Upper lobe of left lung (tissue), 6 donors: ENCODE measurements at regions not wholly inside any gene's neighbourhood (a gene's known extent, or its start where the extent isn't known, plus 50 kb on each side); places are given as distances from the start of the nearest gene placed in this dataset.

ENCODE experiments used
- ATAC-seq, 2 donors: fragments of 200-7000 bp; cut with Tn5 transposase; one replicate each; pipeline ENCODE4 v1.9.1; 2022; ENCODE audit warnings: mild to moderate bottlenecking in 2 of 2, moderate library complexity in 2 of 2; ENCODE audit not compliant: low FRiP score in 2 of 2
- DNase-seq, 2 donors: peaks; one replicate each; pipeline ENCODE4 v3.0.0-alpha.2; 2019 to 2020
- H3K27ac ChIP-seq, 4 donors: fragments of 200-600 bp; sonication (generic); one replicate each; pipeline ENCODE4 v1.5.1; 2016 to 2019
- H3K27me3 ChIP-seq, 4 donors: fragments of 200-600 bp; sonication (generic); one replicate each; pipeline ENCODE4 v1.5.1; 2017 to 2019
- H3K36me3 ChIP-seq, 4 donors: fragments of 200-600 bp; sonication (generic); one replicate each; pipeline ENCODE4 v1.5.1; 2016 to 2019
- H3K4me1 ChIP-seq, 4 donors: fragments of 200-600 bp; sonication (generic); one replicate each; pipeline ENCODE4 v1.5.1; 2018 to 2019
- H3K4me3 ChIP-seq, 4 donors: fragments of 200-600 bp; sonication (generic); one replicate each; pipeline ENCODE4 v1.5.1; 2017 to 2019; ENCODE audit warnings: mild to moderate bottlenecking in 2 of 4, moderate library complexity in 1 of 4
- H3K9me3 ChIP-seq, 4 donors: fragments of 200-600 bp; sonication (generic); one replicate each; pipeline ENCODE4 v1.5.1; 2018 to 2019
- CTCF ChIP-seq, 6 experiments: fragments of 450-650 bp in 4 of 6; fragments of 200-600 bp in 2 of 6; sonication (generic) in 2 of 6; IDR thresholded peaks; one replicate each; pipeline ENCODE4 v1.5.1; 2016 to 2019; ENCODE audit warnings: antibody characterized with exemption in 6 of 6
- EP300 ChIP-seq, 4 donors: sonication (generic); formaldehyde crosslinking; IDR thresholded peaks; one replicate each; pipeline ENCODE4 v1.5.1; 2017; ENCODE audit warnings: antibody characterized with exemption in 4 of 4, control low read depth in 2 of 4
- POLR2A ChIP-seq, 4 donors: fragments of 450-650 bp; IDR thresholded peaks; one replicate each; pipeline ENCODE4 v1.5.1; 2016 to 2017; ENCODE audit warnings: antibody characterized with exemption in 4 of 4, mild to moderate bottlenecking in 2 of 4
- POLR2AphosphoS5 ChIP-seq, 2 donors: sonication (generic); formaldehyde crosslinking; IDR thresholded peaks; one replicate each; pipeline ENCODE4 v1.5.1; 2017; ENCODE audit warnings: antibody characterized with exemption in 2 of 2
- WGBS, 2 donors: methylation state at CpG; one replicate each; pipeline ENCODE4 v1.1.5; 2017 to 2018; 5-methylcytosine and 5-hydroxymethylcytosine counted together
- donor health status: DM: no; HTN: no; CAD: no; lungs with moderate emphysema.
- donor health status: DM: no; HTN: yes; CAD: no; lungs with severe emphysema.

- no peak for ATAC-seq
- H3K4me1 ChIP-seq = no peaks in the 10 kb centered on the region
- no peak overlapping the region for H3K27ac ChIP-seq
Measured at GRCh38 chr10:9868499-9868898, 1149.2 kb upstream of the CELF2 start.

GRCh38 chr10:9869205-9869604 is 1148.5 kb upstream of the CELF2 start:
- DNase-seq (no peak), ATAC-seq (no peak)
- no peak overlapping the region for H3K27ac ChIP-seq
- no peaks in the 10 kb centered on the region for H3K27me3 ChIP-seq
- WGBS, 2 donors = 66 to 72% methylated on average over 2 of the region's 2 CpGs
- no peak overlapping the region for H3K4me3 ChIP-seq
- no peaks in the 10 kb centered on the region for H3K9me3 ChIP-seq
- H3K4me1 ChIP-seq = no peaks in the 10 kb centered on the region
- no peak for TF ChIP-seq POLR2A (IDR thresholded peaks at IDR 0.05)
- H3K36me3 ChIP-seq = no peaks in the 10 kb centered on the region

More at GRCh38 chr10:9868499-9868898, 1149.2 kb upstream of the CELF2 start:
- Histone ChIP-seq H3K4me3 (no peak overlapping the region), H3K36me3 (no peaks in the 10 kb centered on the region), H3K27me3 (no peaks in the 10 kb centered on the region), H3K9me3 (no peaks in the 10 kb centered on the region)
- TF ChIP-seq POLR2A (IDR thresholded peaks at IDR 0.05) (no peak), EP300 (IDR thresholded peaks at IDR 0.05) (no peak), POLR2AphosphoS5 (IDR thresholded peaks at IDR 0.05) (no peak), CTCF (IDR thresholded peaks at IDR 0.05) (no peak)
- 70 to 78% methylated on average over 2 of the region's 2 CpGs for WGBS, 2 donors
- no peak for DNase-seq

GRCh38 chr10:9869606-9870176 is 1148.0 kb upstream of the CELF2 start:
- ATAC-seq (no peak), DNase-seq (no peak)
- TF ChIP-seq EP300 (IDR thresholded peaks at IDR 0.05) = no peak
- TF ChIP-seq CTCF (IDR thresholded peaks at IDR 0.05) = no peak
- TF ChIP-seq POLR2AphosphoS5 (IDR thresholded peaks at IDR 0.05) = no peak
- no peak for TF ChIP-seq POLR2A (IDR thresholded peaks at IDR 0.05)
- no peaks in the 10 kb centered on the region for H3K36me3 ChIP-seq
- no peaks in the 10 kb centered on the region for H3K4me1 ChIP-seq
- no peak overlapping the region for H3K4me3 ChIP-seq
- WGBS, 2 donors = 41 to 59% methylated on average over 5 of the region's 5 CpGs
- no peak overlapping the region for H3K27ac ChIP-seq
- H3K27me3 ChIP-seq = no peaks in the 10 kb centered on the region
- H3K9me3 ChIP-seq = no peaks in the 10 kb centered on the region

GRCh38 chr10:9875353-9875752 is 1142.3 kb upstream of the CELF2 start:
- peaks cover 0 to 3% (median 0%) of the 10 kb centered on the region in 4 donors for H3K9me3 ChIP-seq
- no peak for DNase-seq
- ATAC-seq = no peak
- H3K27me3 ChIP-seq = no peaks in the 10 kb centered on the region
- H3K27ac ChIP-seq = no peak overlapping the region
- TF ChIP-seq POLR2AphosphoS5 (IDR thresholded peaks at IDR 0.05) (no peak), POLR2A (IDR thresholded peaks at IDR 0.05) (no peak), EP300 (IDR thresholded peaks at IDR 0.05) (no peak), CTCF (IDR thresholded peaks at IDR 0.05) (no peak)
- H3K36me3 ChIP-seq = no peaks in the 10 kb centered on the region
- no peaks in the 10 kb centered on the region for H3K4me1 ChIP-seq
- H3K4me3 ChIP-seq = no peak overlapping the region
- WGBS, 2 donors = 84 to 94% methylated on average over 5 of the region's 5 CpGs

- Histone ChIP-seq H3K27me3 (no peaks in the 10 kb centered on the region), H3K4me1 (no peaks in the 10 kb centered on the region), H3K4me3 (no peak overlapping the region), H3K9me3 (peaks cover 0 to 8% (median 0%) of the 10 kb centered on the region in 4 donors), H3K36me3 (no peaks in the 10 kb centered on the region), H3K27ac (no peak overlapping the region)
- TF ChIP-seq POLR2AphosphoS5 (IDR thresholded peaks at IDR 0.05) (no peak), CTCF (IDR thresholded peaks at IDR 0.05) (no peak), EP300 (IDR thresholded peaks at IDR 0.05) (no peak), POLR2A (IDR thresholded peaks at IDR 0.05) (no peak)
- DNase-seq (no peak), ATAC-seq (no peak)
- 90 to 97% methylated on average over 9 to 12 of the region's 12 CpGs for WGBS, 2 donors
Measured at GRCh38 chr10:9877978-9878377, 1139.7 kb upstream of the CELF2 start.
